ENCODE measurements at regions not wholly inside any gene's neighbourhood (a gene's known extent, or its start where the extent isn't known, plus 50 kb on each side); places are given as distances from the start of the nearest gene placed in this dataset.

DNA sequence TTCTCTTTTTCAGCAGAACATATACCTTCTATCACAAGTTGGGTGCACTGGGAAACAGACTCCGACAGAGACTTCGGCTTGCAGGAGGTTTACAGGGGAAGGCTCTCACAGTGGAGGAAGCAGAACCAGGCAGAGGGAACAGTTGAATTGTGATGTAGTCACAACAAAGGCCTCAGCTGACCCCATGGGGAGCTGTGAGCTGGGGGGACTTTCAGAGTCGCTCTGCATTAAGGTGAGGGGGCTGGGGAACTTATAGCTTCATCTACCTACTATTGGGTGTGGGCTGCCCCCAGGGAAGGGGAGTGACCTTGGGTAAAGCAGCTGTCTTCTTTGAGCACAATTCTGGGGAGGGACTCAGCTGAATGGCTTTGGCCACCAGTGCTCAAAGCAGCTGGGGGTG, 94.9 kb upstream of the POU3F1 start:
- TF ChIP-seq, protein P1, sequence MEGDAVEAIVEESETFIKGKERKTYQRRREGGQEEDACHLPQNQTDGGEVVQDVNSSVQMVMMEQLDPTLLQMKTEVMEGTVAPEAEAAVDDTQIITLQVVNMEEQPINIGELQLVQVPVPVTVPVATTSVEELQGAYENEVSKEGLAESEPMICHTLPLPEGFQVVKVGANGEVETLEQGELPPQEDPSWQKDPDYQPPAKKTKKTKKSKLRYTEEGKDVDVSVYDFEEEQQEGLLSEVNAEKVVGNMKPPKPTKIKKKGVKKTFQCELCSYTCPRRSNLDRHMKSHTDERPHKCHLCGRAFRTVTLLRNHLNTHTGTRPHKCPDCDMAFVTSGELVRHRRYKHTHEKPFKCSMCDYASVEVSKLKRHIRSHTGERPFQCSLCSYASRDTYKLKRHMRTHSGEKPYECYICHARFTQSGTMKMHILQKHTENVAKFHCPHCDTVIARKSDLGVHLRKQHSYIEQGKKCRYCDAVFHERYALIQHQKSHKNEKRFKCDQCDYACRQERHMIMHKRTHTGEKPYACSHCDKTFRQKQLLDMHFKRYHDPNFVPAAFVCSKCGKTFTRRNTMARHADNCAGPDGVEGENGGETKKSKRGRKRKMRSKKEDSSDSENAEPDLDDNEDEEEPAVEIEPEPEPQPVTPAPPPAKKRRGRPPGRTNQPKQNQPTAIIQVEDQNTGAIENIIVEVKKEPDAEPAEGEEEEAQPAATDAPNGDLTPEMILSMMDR (conservative IDR thresholded peaks at IDR 0.05; ENCODE audit: low read depth in 2 of 2): no peak
- TF ChIP-seq, protein P2, sequence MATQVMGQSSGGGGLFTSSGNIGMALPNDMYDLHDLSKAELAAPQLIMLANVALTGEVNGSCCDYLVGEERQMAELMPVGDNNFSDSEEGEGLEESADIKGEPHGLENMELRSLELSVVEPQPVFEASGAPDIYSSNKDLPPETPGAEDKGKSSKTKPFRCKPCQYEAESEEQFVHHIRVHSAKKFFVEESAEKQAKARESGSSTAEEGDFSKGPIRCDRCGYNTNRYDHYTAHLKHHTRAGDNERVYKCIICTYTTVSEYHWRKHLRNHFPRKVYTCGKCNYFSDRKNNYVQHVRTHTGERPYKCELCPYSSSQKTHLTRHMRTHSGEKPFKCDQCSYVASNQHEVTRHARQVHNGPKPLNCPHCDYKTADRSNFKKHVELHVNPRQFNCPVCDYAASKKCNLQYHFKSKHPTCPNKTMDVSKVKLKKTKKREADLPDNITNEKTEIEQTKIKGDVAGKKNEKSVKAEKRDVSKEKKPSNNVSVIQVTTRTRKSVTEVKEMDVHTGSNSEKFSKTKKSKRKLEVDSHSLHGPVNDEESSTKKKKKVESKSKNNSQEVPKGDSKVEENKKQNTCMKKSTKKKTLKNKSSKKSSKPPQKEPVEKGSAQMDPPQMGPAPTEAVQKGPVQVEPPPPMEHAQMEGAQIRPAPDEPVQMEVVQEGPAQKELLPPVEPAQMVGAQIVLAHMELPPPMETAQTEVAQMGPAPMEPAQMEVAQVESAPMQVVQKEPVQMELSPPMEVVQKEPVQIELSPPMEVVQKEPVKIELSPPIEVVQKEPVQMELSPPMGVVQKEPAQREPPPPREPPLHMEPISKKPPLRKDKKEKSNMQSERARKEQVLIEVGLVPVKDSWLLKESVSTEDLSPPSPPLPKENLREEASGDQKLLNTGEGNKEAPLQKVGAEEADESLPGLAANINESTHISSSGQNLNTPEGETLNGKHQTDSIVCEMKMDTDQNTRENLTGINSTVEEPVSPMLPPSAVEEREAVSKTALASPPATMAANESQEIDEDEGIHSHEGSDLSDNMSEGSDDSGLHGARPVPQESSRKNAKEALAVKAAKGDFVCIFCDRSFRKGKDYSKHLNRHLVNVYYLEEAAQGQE (IDR thresholded peaks at IDR 0.05; ENCODE audit: unreplicated experiment): no peak
- no peak for TF ChIP-seq POLR2AphosphoS5 (IDR thresholded peaks at IDR 0.05; ENCODE audit: low read depth)
- TF ChIP-seq CREB1 (CRISPR knock-in tag; IDR thresholded peaks at IDR 0.05; ENCODE audit: low read depth): no peak
- TF ChIP-seq EZH2 (IDR thresholded peaks at IDR 0.05; ENCODE audit: low read depth, unreplicated experiment): no peak
- TF ChIP-seq EZH2phosphoT487 (IDR thresholded peaks at IDR 0.05; ENCODE audit: unreplicated experiment): no peak
- TF ChIP-seq STAT1 (IDR thresholded peaks at IDR 0.05; ENCODE audit: unreplicated experiment): no peak
- no peak for TF ChIP-seq ZNF114 (CRISPR knock-in tag; IDR thresholded peaks at IDR 0.05)

Data from GM23338 (cell line).